ENCODE measurements at regions not wholly inside any gene's neighbourhood (a gene's known extent, or its start where the extent isn't known, plus 50 kb on each side); places are given as distances from the start of the nearest gene placed in this dataset.

- TF ChIP-seq EZH2 (optimal IDR thresholded peaks at IDR 0.05; ENCODE audit: low read depth, low read length) = no peak
- no peak for TF ChIP-seq EZH2phosphoT487 (IDR thresholded peaks at IDR 0.05; ENCODE audit: low read length)
- no peak for TF ChIP-seq CTCF (IDR thresholded peaks at IDR 0.05; ENCODE audit: low read length)
These were observed 365.2 kb downstream of the MFSD1 start for GRCh38 chr3:159166899-159167586.

All from MM.1S (cell line).